A549 (cell line): ENCODE measurements at regions not wholly inside any gene's neighbourhood (a gene's known extent, or its start where the extent isn't known, plus 50 kb on each side); places are given as distances from the start of the nearest gene placed in this dataset.

ENCODE experiments used
- CEBPB ChIP-seq, 2 experiments: fragments of >200 bp in 1 of 2; sonication (Bioruptor Twin) in 1 of 2; formaldehyde crosslinking in 1 of 2; IDR thresholded peaks; 2 replicates each; pipeline ENCODE4 v1.6.1; 2012 to 2016
- CHD2 ChIP-seq: fragments of 150-350 bp; IDR thresholded peaks from 2 replicates; pipeline ENCODE4 v1.6.1; 2014; ENCODE audit warnings: low read length; ENCODE audit not compliant: partially characterized antibody
- CHD4 ChIP-seq: fragments of 200-600 bp; sonication (generic); IDR thresholded peaks from 2 replicates; pipeline ENCODE4 v1.6.1; 2016; ENCODE audit warnings: antibody characterized with exemption, mild to moderate bottlenecking, borderline replicate concordance
- FOSL2 ChIP-seq, 2 experiments: fragments of 450-650 bp in 1 of 2; fragments of >200 bp in 1 of 2; sonication (Bioruptor Twin) in 1 of 2; formaldehyde crosslinking; IDR thresholded peaks; 2 replicates each; pipeline versions ENCODE4 v1.5.0 to v1.6.1; 2016 to 2020; ENCODE audit warnings: mild to moderate bottlenecking in 1 of 2, moderate library complexity in 1 of 2
- POLR2A ChIP-seq: IDR thresholded peaks from 2 replicates; pipeline ENCODE4 v1.6.1; 2012; ENCODE audit warnings: mild to moderate bottlenecking, low read length
- TF ChIP-seq, protein P1 (sequence below): fragments of >200 bp; sonication (Bioruptor Twin); formaldehyde crosslinking; IDR thresholded peaks from 3 replicates; pipeline ENCODE4 v1.5.1; 2016
- TF ChIP-seq, protein P2 (sequence below): IDR thresholded peaks from 2 replicates; pipeline ENCODE4 v1.6.1; 2012

DNA sequence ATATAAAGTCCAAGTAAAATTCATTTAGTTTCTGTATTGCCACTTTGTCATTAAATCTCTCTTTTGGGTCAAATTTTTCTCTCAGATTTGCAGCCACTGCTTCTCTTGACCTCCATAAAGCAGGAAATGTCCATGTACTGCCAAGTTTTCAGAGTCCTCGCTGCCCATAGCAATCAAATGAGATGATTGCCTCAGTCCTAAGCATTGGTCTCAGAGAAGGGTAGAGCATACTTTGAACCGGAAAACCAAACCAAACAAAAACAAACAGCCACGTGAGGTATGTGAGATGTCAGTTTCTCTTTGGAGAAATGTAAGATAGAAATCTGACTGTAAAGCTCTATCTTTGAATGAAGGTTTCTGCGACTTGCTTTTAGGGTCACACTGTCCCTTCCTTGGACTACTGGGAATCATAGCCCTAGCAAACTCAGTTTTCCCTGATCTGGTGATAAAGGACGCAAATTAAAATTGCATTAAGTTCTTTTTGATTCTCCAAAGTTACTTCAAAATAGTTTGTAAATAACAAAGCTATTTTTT lies 505.4 kb upstream of the CITED2 start:
- TF ChIP-seq, protein P1, sequence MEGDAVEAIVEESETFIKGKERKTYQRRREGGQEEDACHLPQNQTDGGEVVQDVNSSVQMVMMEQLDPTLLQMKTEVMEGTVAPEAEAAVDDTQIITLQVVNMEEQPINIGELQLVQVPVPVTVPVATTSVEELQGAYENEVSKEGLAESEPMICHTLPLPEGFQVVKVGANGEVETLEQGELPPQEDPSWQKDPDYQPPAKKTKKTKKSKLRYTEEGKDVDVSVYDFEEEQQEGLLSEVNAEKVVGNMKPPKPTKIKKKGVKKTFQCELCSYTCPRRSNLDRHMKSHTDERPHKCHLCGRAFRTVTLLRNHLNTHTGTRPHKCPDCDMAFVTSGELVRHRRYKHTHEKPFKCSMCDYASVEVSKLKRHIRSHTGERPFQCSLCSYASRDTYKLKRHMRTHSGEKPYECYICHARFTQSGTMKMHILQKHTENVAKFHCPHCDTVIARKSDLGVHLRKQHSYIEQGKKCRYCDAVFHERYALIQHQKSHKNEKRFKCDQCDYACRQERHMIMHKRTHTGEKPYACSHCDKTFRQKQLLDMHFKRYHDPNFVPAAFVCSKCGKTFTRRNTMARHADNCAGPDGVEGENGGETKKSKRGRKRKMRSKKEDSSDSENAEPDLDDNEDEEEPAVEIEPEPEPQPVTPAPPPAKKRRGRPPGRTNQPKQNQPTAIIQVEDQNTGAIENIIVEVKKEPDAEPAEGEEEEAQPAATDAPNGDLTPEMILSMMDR: no peak
- TF ChIP-seq CHD4 (no peak), CHD2 (no peak), CEBPB (IDR thresholded peaks at IDR 0.05) (no peak), FOSL2 (IDR thresholded peaks at IDR 0.05) (no peak), FOSL2 (CRISPR knock-in tag; IDR thresholded peaks at IDR 0.05) (no peak), POLR2A (no peak)
- TF ChIP-seq, protein P2, sequence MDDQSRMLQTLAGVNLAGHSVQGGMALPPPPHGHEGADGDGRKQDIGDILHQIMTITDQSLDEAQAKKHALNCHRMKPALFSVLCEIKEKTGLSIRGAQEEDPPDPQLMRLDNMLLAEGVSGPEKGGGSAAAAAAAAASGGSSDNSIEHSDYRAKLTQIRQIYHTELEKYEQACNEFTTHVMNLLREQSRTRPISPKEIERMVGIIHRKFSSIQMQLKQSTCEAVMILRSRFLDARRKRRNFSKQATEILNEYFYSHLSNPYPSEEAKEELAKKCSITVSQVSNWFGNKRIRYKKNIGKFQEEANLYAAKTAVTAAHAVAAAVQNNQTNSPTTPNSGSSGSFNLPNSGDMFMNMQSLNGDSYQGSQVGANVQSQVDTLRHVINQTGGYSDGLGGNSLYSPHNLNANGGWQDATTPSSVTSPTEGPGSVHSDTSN: no peak
